CD4-positive, alpha-beta T cell (primary cell): ENCODE measurements at regions not wholly inside any gene's neighbourhood (a gene's known extent, or its start where the extent isn't known, plus 50 kb on each side); places are given as distances from the start of the nearest gene placed in this dataset.
A peak's percentile ranks its signal among the peaks of the same experiment; 100 is the strongest.

Experiments
- ATAC-seq: fragments of 200-7000 bp; cut with Tn5 transposase; one replicate; pipeline ENCODE4 v1.10.0; 2022; ENCODE audit warnings: mild to moderate bottlenecking; ENCODE audit not compliant: poor library complexity
- CTCF ChIA-PET: fragments of 350-600 bp; sonication (Branson Sonifier 250); formaldehyde crosslinking; loops from one replicate; lab custom pipeline; 2021; ENCODE audit warnings: antibody characterized with exemption, inconsistent platforms; lab: Charles Lee
- POLR2A ChIA-PET: fragments of 350-600 bp; sonication (Branson Sonifier 250); formaldehyde crosslinking; loops from one replicate; lab custom pipeline; 2021; ENCODE audit warnings: antibody characterized with exemption, inconsistent platforms; lab: Charles Lee
- DNase-seq, 14 experiments: peaks; one replicate each; pipeline ENCODE4 v3.0.0-alpha.2; 2013 to 2020; ENCODE audit warnings: mixed read lengths in 2 of 14
- H3K27ac ChIP-seq, 2 donors: one replicate each; pipeline versions ENCODE4 v1.5.1 to v1.7.0; 2013; ENCODE audit warnings: low read length in 2 of 2, low read depth in 1 of 2, mild to moderate bottlenecking in 1 of 2
- H3K27me3 ChIP-seq, 2 experiments: 1 replicate in 1 of 2; 2 replicates in 1 of 2; pipeline versions ENCODE4 v1.6.1 to v1.7.0; 2013; ENCODE audit warnings: low read length in 2 of 2, control low read depth in 1 of 2, mild to moderate bottlenecking in 1 of 2, moderate library complexity in 1 of 2; ENCODE audit not compliant: insufficient read depth in 2 of 2, control insufficient read depth in 1 of 2
- H3K36me3 ChIP-seq: one replicate; pipeline ENCODE4 v1.6.1; 2013; ENCODE audit warnings: low read length, control low read depth; ENCODE audit not compliant: insufficient read depth
- H3K4me1 ChIP-seq: one replicate; pipeline ENCODE4 v1.6.1; 2013; ENCODE audit warnings: low read length, control low read depth; ENCODE audit not compliant: insufficient read depth
- H3K4me3 ChIP-seq: one replicate; pipeline ENCODE4 v1.5.1; 2013; ENCODE audit warnings: mild to moderate bottlenecking, low read length, moderate library complexity
- H3K9me3 ChIP-seq, 2 experiments: 1 replicate in 1 of 2; 2 replicates in 1 of 2; pipeline versions ENCODE4 v1.6.1 to v1.7.0; 2013; ENCODE audit warnings: low read length in 2 of 2, mild to moderate bottlenecking in 2 of 2, control low read depth in 1 of 2, moderate library complexity in 1 of 2; ENCODE audit not compliant: control insufficient read depth in 1 of 2, insufficient read depth in 1 of 2
- H3K27ac Mint-ChIP-seq: one replicate; pipeline ENCODE4 v1.8.0; 2020; ENCODE audit warnings: mixed read lengths
- H3K27me3 Mint-ChIP-seq: one replicate; pipeline ENCODE4 v1.8.0; 2021; ENCODE audit warnings: mixed read lengths
- H3K36me3 Mint-ChIP-seq: one replicate; pipeline ENCODE4 v1.8.0; 2021; ENCODE audit warnings: low read depth, mixed read lengths
- H3K4me1 Mint-ChIP-seq: one replicate; pipeline ENCODE4 v1.8.0; 2021; ENCODE audit warnings: low read depth, mixed read lengths
- H3K4me3 Mint-ChIP-seq: one replicate; pipeline ENCODE4 v1.8.0; 2020; ENCODE audit warnings: mild to moderate bottlenecking, mixed read lengths
- H3K9me3 Mint-ChIP-seq: one replicate; pipeline ENCODE4 v1.8.0; 2020; ENCODE audit warnings: mixed read lengths
- intact Hi-C, 2 experiments: fragments of 100-400 bp; cut with DNase I in 1 of 2; cut with micrococcal nuclease in 1 of 2; formaldehyde crosslinking; loops; one replicate each; pipeline versions ENCODE4 v1.15.1 to v1.9.0; 2023 to 2025; cut with DNase I, micrococcal nuclease
- TF ChIP-seq, protein P1 (sequence below): fragments of 200-600 bp; IDR thresholded peaks from one replicate; pipeline ENCODE4 v1.8.0; 2022; ENCODE audit warnings: antibody characterized with exemption, mild to moderate bottlenecking

DNA sequence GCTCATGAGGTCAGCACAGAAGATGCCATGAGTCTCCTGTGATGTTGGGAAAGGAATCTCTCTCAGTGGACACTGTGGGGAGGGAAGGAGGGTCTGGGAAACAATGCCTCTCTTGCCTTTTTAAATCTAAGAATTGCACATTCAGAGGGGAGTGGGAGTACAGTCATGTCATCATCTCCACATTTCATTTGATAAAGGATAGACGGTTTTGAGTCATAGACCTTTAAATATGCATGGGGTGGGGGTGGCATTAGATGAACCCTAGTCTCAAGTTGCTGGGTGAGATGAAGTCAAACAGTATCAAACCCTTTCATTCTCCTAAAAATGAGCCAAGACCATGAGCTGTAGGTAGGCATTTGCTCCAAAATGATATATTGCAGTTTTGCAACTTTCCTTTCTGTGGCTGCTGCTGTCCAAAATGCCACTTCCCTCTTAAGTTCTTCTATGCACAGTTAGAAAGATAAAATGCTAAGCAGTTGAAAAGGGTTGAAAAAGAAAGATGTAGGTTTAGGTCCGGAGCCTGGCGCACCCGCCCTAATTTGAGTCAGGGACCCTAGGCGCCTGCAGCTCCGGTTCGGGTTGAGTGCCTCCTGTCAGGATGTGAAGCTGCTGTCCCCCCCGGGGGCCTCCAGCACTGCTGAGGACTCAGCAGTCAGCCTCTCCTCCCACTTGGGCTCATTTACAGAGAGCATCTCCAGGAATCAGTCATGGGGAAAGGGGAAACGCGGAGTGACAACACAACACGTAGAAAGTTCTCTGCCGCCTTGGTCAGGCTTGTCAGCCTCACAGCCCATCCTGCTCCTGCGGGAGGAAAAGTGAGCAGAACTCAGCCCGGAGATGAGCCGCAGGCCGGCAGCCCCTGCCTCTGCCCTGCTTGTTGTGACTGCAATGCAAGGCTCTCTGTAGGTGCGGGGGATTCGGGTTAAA is 479.3 kb upstream of the RUNX1 start:
- H3K27ac Mint-ChIP-seq = peak overlapping the region; percentile 97
- Histone ChIP-seq H3K27ac (peak overlapping the region; percentile 71 to 76), H3K27me3 (no peaks in the 10 kb centered on the region), H3K9me3 (no peaks in the 10 kb centered on the region), H3K4me1 (peaks cover 29% of the 10 kb centered on the region), H3K36me3 (no peaks in the 10 kb centered on the region), H3K4me3 (peak overlapping the region; percentile 61)
- TF ChIP-seq, protein P1, sequence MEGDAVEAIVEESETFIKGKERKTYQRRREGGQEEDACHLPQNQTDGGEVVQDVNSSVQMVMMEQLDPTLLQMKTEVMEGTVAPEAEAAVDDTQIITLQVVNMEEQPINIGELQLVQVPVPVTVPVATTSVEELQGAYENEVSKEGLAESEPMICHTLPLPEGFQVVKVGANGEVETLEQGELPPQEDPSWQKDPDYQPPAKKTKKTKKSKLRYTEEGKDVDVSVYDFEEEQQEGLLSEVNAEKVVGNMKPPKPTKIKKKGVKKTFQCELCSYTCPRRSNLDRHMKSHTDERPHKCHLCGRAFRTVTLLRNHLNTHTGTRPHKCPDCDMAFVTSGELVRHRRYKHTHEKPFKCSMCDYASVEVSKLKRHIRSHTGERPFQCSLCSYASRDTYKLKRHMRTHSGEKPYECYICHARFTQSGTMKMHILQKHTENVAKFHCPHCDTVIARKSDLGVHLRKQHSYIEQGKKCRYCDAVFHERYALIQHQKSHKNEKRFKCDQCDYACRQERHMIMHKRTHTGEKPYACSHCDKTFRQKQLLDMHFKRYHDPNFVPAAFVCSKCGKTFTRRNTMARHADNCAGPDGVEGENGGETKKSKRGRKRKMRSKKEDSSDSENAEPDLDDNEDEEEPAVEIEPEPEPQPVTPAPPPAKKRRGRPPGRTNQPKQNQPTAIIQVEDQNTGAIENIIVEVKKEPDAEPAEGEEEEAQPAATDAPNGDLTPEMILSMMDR = no peak
- ChIA-PET CTCF (interaction anchor here (1.2 kb wide), 1 partner anchor 477 kb away, joined by 3 read pairs; no protein-coding TSS in a partner anchor), POLR2A (interaction anchor here (0.5 to 3.1 kb wide), 4 partner anchors 20 to 37 kb away, joined by 3 to 25 read pairs (median 3); no protein-coding TSS in a partner anchor)
- DNase-seq (peak; percentile 7 to 64 (median 35)), ATAC-seq (peak; percentile 66)
- intact Hi-C loops = no loop called here
- peaks cover 9% of the 10 kb centered on the region for H3K36me3 Mint-ChIP-seq
- no peaks in the 10 kb centered on the region for H3K27me3 Mint-ChIP-seq
- no peaks in the 10 kb centered on the region for H3K9me3 Mint-ChIP-seq
- peak overlapping the region; percentile 94 for H3K4me3 Mint-ChIP-seq
- H3K4me1 Mint-ChIP-seq = peaks cover 49% of the 10 kb centered on the region

DNA sequence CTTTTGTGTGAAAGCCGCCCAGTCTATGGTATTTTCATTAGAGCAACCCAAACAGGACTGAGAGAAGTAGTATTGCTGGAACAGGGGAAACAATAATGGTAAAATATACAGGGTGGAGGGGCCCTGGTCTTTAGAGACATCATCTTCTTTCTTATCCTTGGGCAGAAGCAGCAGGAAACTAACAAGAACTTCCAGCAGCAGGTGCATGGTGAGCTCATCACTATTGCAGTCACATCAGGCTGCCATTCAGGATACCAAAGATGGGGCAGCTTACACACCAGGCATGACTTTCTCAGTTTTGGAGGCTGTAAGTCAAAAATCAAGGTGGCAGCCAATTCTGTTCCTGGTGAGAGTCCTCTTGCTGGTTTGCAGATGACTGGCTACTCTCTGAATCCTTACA is 478.3 kb upstream of the RUNX1 start:
- Mint-ChIP-seq H3K4me3 (no peak overlapping the region), H3K27ac (peak overlapping the region; percentile 97), H3K27me3 (no peaks in the 10 kb centered on the region), H3K9me3 (no peaks in the 10 kb centered on the region), H3K36me3 (peaks cover 9% of the 10 kb centered on the region), H3K4me1 (peaks cover 49% of the 10 kb centered on the region)
- H3K27ac ChIP-seq = no peak overlapping the region
- TF ChIP-seq, protein P1 = no peak
- H3K4me1 ChIP-seq = peaks cover 29% of the 10 kb centered on the region
- H3K27me3 ChIP-seq = no peaks in the 10 kb centered on the region
- intact Hi-C loops = no loop called here
- CTCF ChIA-PET = no interaction called here
- H3K36me3 ChIP-seq = no peaks in the 10 kb centered on the region
- H3K9me3 ChIP-seq = no peaks in the 10 kb centered on the region
- ATAC-seq (no peak), DNase-seq (no peak)
- H3K4me3 ChIP-seq = no peak overlapping the region
- POLR2A ChIA-PET = interaction anchor here (3.1 kb wide), 1 partner anchor 23 kb away, joined by 25 read pairs; no protein-coding TSS in a partner anchor

DNA sequence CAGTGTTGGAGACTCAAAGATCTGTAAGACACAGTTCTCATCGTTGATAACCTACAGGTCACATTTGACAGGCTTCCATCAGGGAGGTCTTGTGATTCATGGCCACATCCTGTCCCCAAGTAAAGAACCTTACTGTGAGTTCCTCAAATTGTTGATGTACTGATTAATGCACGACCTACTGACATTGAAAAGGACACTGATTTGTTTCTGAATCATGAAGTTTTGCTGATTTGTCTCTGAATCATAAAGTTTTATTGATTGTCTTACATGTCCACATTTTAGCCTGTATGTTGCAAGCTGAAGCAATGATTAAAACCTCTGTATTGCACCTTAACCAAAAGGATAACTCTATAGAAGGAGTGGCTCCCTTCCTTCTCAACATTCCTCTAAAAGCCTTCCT is 476.3 kb upstream of the RUNX1 start:
- Histone ChIP-seq H3K27me3 (no peaks in the 10 kb centered on the region), H3K27ac (no peak overlapping the region), H3K4me3 (no peak overlapping the region), H3K4me1 (peaks cover 29% of the 10 kb centered on the region), H3K9me3 (no peaks in the 10 kb centered on the region), H3K36me3 (no peaks in the 10 kb centered on the region)
- DNase-seq (peak in 4 of 14 experiments; percentile 24 to 46 (median 34)), ATAC-seq (no peak)
- CTCF ChIA-PET = no interaction called here
- H3K4me3 Mint-ChIP-seq = no peak overlapping the region
- H3K4me1 Mint-ChIP-seq = peaks cover 47% of the 10 kb centered on the region
- intact Hi-C loops = no loop called here
- no peak overlapping the region for H3K27ac Mint-ChIP-seq
- POLR2A ChIA-PET = interaction anchor here (1.1 to 1.9 kb wide), 2 partner anchors 9 to 22 kb away, joined by 3 to 7 read pairs; no protein-coding TSS in a partner anchor
- H3K27me3 Mint-ChIP-seq = no peaks in the 10 kb centered on the region
- H3K9me3 Mint-ChIP-seq = no peaks in the 10 kb centered on the region
- peaks cover 9% of the 10 kb centered on the region for H3K36me3 Mint-ChIP-seq
- TF ChIP-seq, protein P1 = no peak
